ENCODE measurements at regions not wholly inside any gene's neighbourhood (a gene's known extent, or its start where the extent isn't known, plus 50 kb on each side); places are given as distances from the start of the nearest gene placed in this dataset.

DNA sequence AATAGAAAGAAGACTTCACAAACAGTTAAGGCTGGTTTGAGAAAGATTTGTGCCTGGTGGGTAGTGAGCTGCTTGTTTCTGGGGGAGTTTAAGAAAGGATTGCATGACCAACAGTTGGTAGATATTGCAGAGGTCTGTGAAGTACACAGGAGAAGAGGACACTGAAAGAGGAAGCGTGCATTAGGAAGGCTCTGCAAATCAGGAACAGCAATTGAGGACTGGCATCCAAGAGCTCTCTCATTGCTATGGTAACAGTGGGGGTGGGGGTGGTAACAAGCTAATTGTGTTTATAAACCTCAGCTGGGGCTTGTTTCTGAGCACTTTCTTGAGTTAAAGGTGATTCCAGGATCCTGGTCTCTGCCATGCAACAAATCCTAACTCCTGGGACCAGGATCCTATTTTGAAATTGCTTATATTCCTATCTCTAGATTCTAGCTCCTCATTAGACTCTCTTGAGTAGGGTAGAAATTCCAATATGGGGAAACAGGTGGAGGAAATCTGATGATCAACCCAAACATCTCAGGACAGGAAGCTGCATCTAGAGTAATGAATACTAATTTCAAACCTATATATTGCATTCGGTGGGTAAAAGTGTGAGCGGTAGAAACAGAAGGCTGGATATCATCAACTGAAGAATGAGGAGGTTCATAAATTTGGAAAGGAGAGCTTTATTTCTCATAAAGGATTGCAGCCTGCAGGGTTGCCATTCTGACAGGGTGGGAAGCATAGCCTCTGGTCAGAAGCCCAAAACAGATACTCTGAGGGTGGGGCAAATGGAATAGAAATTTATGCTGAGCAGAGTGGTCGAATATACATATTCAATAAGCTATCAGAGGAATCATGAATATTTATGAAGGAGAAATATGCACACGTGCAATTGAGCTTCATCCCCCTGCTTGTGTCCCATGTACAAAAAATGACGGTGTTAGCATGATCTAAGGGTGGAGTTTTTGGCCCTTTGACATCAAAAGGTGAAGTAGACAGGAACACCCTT, 79.4 kb downstream of the PTTG1 start:
- Histone ChIP-seq H3K4me1 (ENCODE audit: control insufficient read depth, insufficient read depth, low read length) (peaks cover 13% of the 10 kb centered on the region), H3K27me3 (ENCODE audit: control insufficient read depth, insufficient read depth, low read length) (no peaks in the 10 kb centered on the region), H3K27ac (ENCODE audit: low read length) (no peak overlapping the region), H3K4me3 (ENCODE audit: low read length) (no peak overlapping the region), H3K36me3 (ENCODE audit: control insufficient read depth, insufficient read depth, low read length) (no peaks in the 10 kb centered on the region), H3K9me3 (ENCODE audit: control insufficient read depth, insufficient read depth, low read length) (no peaks in the 10 kb centered on the region)
- ATAC-seq (no peak), DNase-seq (no peak)
- Mint-ChIP-seq H3K27me3 (ENCODE audit: low read depth in 2 of 2) (peaks cover 0 to 3% of the 10 kb centered on the region in 2 donors), H3K9me3 (no peaks in the 10 kb centered on the region), H3K4me3 (no peak overlapping the region), H3K36me3 (no peaks in the 10 kb centered on the region), H3K27ac (no peak overlapping the region), H3K4me1 (peaks cover 3 to 19% of the 10 kb centered on the region in 2 donors)
- TF ChIP-seq CTCF (IDR thresholded peaks at IDR 0.05) = no peak
- WGBS (ENCODE audit: insufficient coverage) = 86% methylated on average over 5 of the region's 6 CpGs
- intact Hi-C loops (cut with micrococcal nuclease) = no loop called here

DNA sequence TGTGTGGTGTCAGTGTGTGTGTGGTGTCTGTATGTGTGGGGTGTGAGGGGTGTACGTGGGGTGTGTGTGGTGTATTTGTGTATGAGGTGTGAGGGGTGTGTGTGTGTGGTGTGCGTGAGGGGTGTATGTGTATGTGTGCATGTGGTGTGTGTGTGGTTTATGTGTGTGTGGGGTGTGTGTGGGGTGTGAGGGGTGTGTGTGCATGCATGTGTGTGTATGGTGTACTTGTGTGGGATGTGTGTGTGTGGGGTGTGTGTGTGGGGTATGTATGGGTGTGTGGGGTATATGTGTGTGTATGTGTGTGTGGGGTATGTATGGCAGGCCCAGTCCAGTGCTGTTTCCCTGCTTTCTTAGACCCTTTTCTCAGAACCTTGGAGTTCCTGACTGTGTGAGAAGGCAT, 83.3 kb downstream of the PTTG1 start:
- peak overlapping the region in 1 of 2 donors; percentile 85 for H3K27ac Mint-ChIP-seq
- H3K27ac ChIP-seq (ENCODE audit: low read length) = no peak overlapping the region

GRCh38 chr5:160506006-160507004, 84.7 kb downstream of the PTTG1 start:
- Mint-ChIP-seq H3K4me3 (peak overlapping the region; percentile 43), H3K36me3 (no peaks in the 10 kb centered on the region), H3K4me1 (peaks cover 29 to 40% of the 10 kb centered on the region in 2 donors), H3K27me3 (ENCODE audit: low read depth in 2 of 2) (peaks cover 0 to 3% of the 10 kb centered on the region in 2 donors), H3K27ac (peak overlapping the region; percentile 84 to 85), H3K9me3 (no peaks in the 10 kb centered on the region)
- DNase-seq (peak; percentile 60 to 96), ATAC-seq (peak; percentile 75 to 81 (median 78))
- peak overlapping the region; percentile 14 for H3K27ac ChIP-seq (ENCODE audit: low read length)
- intact Hi-C loops (cut with micrococcal nuclease) = loop anchor here (2.0 kb wide), 1 partner anchor 38 kb away; no protein-coding TSS in a partner anchor
- H3K36me3 ChIP-seq (ENCODE audit: control insufficient read depth, insufficient read depth, low read length) = no peaks in the 10 kb centered on the region
- H3K4me1 ChIP-seq (ENCODE audit: control insufficient read depth, insufficient read depth, low read length) = peaks cover 33% of the 10 kb centered on the region
- TF ChIP-seq CTCF (IDR thresholded peaks at IDR 0.05) = no peak
- H3K27me3 ChIP-seq (ENCODE audit: control insufficient read depth, insufficient read depth, low read length) = no peaks in the 10 kb centered on the region
- 37% methylated on average over 18 of the region's 18 CpGs for WGBS (ENCODE audit: insufficient coverage)
- no peak overlapping the region for H3K4me3 ChIP-seq (ENCODE audit: low read length)
- H3K9me3 ChIP-seq (ENCODE audit: control insufficient read depth, insufficient read depth, low read length) = no peaks in the 10 kb centered on the region

More for the DNA sequence above, 83.3 kb downstream of the PTTG1 start:
- no peak overlapping the region for H3K4me3 ChIP-seq (ENCODE audit: low read length)
- no peaks in the 10 kb centered on the region for H3K27me3 ChIP-seq (ENCODE audit: control insufficient read depth, insufficient read depth, low read length)
- H3K4me1 ChIP-seq (ENCODE audit: control insufficient read depth, insufficient read depth, low read length) = peaks cover 33% of the 10 kb centered on the region
- WGBS (ENCODE audit: insufficient coverage) = 48% methylated on average over 2 of the region's 2 CpGs
- intact Hi-C loops (cut with micrococcal nuclease) = no loop called here
- DNase-seq (no peak), ATAC-seq (no peak)
- Mint-ChIP-seq H3K36me3 (no peaks in the 10 kb centered on the region), H3K4me1 (peaks cover 29 to 40% of the 10 kb centered on the region in 2 donors), H3K27me3 (ENCODE audit: low read depth in 2 of 2) (peaks cover 0 to 3% of the 10 kb centered on the region in 2 donors), H3K4me3 (no peak overlapping the region), H3K9me3 (no peaks in the 10 kb centered on the region)
- no peaks in the 10 kb centered on the region for H3K36me3 ChIP-seq (ENCODE audit: control insufficient read depth, insufficient read depth, low read length)
- no peak for TF ChIP-seq CTCF (IDR thresholded peaks at IDR 0.05)
- no peaks in the 10 kb centered on the region for H3K9me3 ChIP-seq (ENCODE audit: control insufficient read depth, insufficient read depth, low read length)
